Fibroblast of skin of abdomen (primary cell): ENCODE measurements at regions not wholly inside any gene's neighbourhood (a gene's known extent, or its start where the extent isn't known, plus 50 kb on each side); places are given as distances from the start of the nearest gene placed in this dataset.

Source experiments
- DNase-seq: peaks from one replicate; pipeline ENCODE4 v3.0.0-alpha.2; 2013

- DNase-seq = no peak
Measured at GRCh38 chr11:104830508-104830907, 67.8 kb downstream of the CASP12 start.

DNA sequence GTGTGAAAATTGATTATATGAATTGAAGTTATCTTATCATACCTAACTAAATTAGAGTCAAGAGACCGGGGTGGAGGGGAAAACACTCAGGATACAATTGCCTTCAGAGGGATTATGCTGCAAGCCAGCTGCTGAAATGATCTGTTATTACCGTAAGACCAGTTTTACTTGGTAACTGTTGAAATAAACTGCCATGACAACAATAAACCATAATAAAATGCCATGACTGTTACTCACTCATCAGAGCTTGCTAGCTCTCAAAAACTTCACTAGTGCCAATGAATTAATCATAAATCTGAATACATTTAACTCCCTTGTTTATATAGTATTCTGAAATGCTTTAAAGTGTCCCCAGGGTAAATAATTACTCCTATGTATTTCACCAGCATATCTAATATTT, 68.2 kb downstream of the CASP12 start:
- peak; percentile 61 for DNase-seq

- DNase-seq = no peak
Measured at GRCh38 chr11:104826772-104827171, 71.5 kb downstream of the CASP12 start.

- DNase-seq = peak; percentile 16
Measured at GRCh38 chr11:104823657-104824056, 74.6 kb downstream of the CASP12 start.

GRCh38 chr11:104820431-104820830, 77.8 kb downstream of the CASP12 start:
- DNase-seq = no peak

- DNase-seq = no peak
Measured at GRCh38 chr11:104819603-104820002, 78.7 kb downstream of the CASP12 start.

DNA sequence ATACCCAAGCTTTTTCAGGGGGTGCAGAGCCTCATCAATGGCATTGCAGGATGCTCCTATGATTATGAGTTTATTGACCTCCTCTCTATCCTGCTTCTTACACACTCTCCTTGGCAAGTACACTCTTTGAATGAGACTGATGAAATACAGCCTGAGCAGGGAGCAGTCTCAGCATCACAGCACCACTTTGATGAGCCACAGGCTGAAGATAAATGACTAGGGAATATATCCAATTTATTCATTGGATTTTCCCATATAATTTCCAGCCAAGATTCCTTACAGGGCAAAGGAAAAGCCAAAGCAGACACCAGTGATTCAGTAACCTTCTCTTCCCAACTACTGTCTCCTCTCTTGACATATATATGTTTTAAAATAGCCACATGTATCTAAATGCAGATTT, 79.2 kb downstream of the CASP12 start:
- DNase-seq = peak; percentile 5

- DNase-seq = no peak
Measured at GRCh38 chr11:104817973-104818372, 80.3 kb downstream of the CASP12 start.

GRCh38 chr11:104813532-104813931, 84.7 kb downstream of the CASP12 start:
- DNase-seq = no peak

DNA sequence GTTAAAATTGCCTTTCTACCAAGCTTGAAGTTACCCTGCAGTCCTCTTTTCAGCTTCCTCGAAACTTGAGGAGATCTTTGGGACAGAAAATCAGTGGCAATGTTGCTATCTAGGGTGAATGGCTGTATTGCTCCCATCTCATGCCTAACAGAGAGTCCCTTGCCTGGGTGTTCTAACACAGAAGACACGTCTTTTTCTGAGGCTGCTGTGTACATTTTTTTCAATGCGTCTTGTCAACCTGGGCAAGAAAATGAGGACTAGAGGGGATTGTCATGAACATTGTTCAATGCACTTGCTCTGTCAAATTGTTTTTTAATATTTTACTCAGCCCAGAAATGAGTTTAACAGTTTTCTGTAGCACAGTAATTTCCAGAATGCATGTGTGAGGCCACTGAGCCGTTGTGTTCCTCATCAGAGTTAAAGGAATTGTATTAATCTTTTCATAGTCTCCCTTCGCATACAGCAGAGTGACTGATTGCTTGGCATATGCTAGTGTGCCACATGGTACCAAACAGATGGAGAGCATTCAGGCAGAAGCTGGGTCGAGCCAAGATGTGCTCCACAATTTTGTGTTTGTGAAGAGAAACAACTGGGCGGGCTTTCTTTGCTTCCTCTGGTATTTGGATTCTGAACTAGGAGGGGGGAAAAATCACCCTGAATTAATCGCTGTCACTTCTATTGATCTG, 86.0 kb downstream of the CASP12 start:
- DNase-seq = no peak

GRCh38 chr11:104803776-104804175, 94.5 kb downstream of the CASP12 start:
- no peak for DNase-seq

- DNase-seq = no peak
Measured at GRCh38 chr11:104799251-104799650, 99.0 kb downstream of the CASP12 start.

DNA sequence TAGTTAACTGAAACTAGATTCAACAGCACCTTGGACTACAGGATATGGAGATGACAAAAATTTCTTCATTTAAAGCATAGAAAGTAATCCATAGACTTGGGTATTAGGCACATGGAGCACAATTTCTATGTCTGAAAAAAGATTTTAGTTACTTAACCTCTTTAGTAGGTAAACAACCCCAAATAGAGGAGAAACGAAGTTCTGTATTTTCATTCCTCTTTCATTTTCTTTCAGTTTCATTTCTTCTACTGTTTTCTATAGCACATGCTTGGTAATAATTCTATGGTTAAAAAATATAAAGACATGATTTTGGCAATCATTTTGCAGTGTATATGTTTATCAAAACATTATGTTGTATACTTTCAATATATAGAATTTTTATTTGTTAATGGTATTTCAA, 99.5 kb downstream of the CASP12 start:
- DNase-seq = no peak

GRCh38 chr11:104796301-104796700, 102.0 kb downstream of the CASP12 start:
- DNase-seq = no peak

GRCh38 chr11:104795501-104796213, 102.6 kb downstream of the CASP12 start:
- DNase-seq = no peak

- no peak for DNase-seq
Measured at GRCh38 chr11:104792861-104793260, 105.4 kb downstream of the CASP12 start.

GRCh38 chr11:104791896-104792295, 106.4 kb downstream of the CASP12 start:
- DNase-seq = no peak

GRCh38 chr11:104784684-104785460, 113.4 kb downstream of the CASP12 start:
- no peak for DNase-seq

DNA sequence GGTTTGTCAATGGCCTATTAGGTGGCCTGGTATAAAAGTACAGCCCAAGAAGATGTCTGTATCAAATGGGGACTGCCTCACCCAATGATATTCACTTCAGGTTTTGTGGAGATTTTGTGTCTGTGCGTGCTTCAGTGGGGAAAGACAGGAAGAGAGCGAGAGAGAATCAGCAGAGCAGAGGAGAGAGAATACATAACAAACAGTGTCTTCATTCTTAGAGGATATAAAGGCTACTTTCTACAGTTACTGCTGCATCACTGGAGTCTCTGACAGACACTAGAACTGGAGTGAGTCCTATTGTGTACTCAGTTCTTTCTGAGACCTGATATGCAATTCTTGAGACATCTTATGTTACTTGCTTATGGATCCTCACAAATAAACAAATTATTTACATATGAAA, 115.0 kb downstream of the CASP12 start:
- no peak for DNase-seq

- no peak for DNase-seq
Measured at GRCh38 chr11:104782377-104782754, 115.9 kb downstream of the CASP12 start.

DNA sequence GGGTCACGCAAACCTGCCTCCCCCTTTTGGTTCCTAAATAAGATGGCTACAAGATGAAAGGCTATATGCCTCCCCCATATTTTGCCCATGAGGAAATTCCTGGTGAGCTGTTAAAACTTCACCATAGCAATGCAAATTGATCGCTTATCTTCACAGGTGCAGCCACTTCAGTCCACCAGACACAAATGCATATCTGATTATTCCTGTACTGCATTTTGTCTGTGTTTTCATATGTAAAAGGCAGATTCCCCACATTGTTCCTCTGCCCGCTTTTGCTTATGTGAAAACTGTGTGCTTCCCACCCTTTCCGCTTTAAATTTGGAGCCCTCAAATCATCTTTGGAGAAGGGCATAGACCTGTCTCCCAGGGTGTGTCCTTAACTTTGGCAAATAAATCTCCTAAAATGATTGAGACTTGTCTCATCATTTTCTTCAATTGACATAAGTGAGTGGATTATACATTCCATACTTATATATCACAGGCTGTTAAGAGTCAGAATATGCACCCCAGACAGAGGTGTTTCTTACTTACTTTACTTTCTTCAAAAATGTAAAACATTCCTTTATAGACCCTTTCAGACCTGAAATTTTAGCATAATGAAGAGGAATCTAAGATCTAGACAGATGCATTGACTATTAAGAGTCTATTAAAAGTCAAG, 116.4 kb downstream of the CASP12 start:
- no peak for DNase-seq

GRCh38 chr11:104781037-104781436, 117.2 kb downstream of the CASP12 start:
- no peak for DNase-seq
